Fibroblast of lung (primary cell): ENCODE measurements at regions not wholly inside any gene's neighbourhood (a gene's known extent, or its start where the extent isn't known, plus 50 kb on each side); places are given as distances from the start of the nearest gene placed in this dataset.

ENCODE experiments used
- DNase-seq, 2 donors: peaks; one replicate each; pipeline versions ENCODE4 v3.0.0 to v3.0.0-alpha.2; 2010; ENCODE audit warnings: low read depth in 2 of 2
- H2AFZ ChIP-seq: 2 replicates; pipeline ENCODE4 v1.5.1; 2012; ENCODE audit warnings: low read length, control low read depth, inconsistent platforms
- H3K27ac ChIP-seq: 2 replicates; pipeline ENCODE4 v1.5.1; 2011; ENCODE audit warnings: low read length, control low read depth; ENCODE audit not compliant: insufficient read depth
- H3K27me3 ChIP-seq: 2 replicates; pipeline ENCODE4 v1.5.1; 2011; ENCODE audit warnings: mild to moderate bottlenecking, low read length; ENCODE audit not compliant: control insufficient read depth, insufficient read depth
- H3K36me3 ChIP-seq: 2 replicates; pipeline ENCODE4 v1.5.1; 2011; ENCODE audit warnings: low read length; ENCODE audit not compliant: control insufficient read depth, insufficient read depth
- H3K4me1 ChIP-seq: 2 replicates; pipeline ENCODE4 v1.5.1; 2011; ENCODE audit warnings: low read length; ENCODE audit not compliant: control insufficient read depth, insufficient read depth; ENCODE audit errors: extremely low read depth
- H3K4me2 ChIP-seq: 2 replicates; pipeline ENCODE4 v1.5.1; 2011; ENCODE audit warnings: low read length, control low read depth; ENCODE audit not compliant: insufficient read depth; ENCODE audit errors: extremely low read depth
- H3K4me3 ChIP-seq, 4 experiments: fragments of 200-600 bp in 1 of 4; sonication (generic) in 1 of 4; replicated peaks in 1 of 4; 2 replicates each; pipeline ENCODE4 v1.5.1; 2011 to 2016; ENCODE audit warnings: low read length in 4 of 4, low read depth in 3 of 4, mild to moderate bottlenecking in 3 of 4, control low read depth in 2 of 4, inconsistent platforms in 1 of 4, mixed read lengths in 1 of 4; ENCODE audit not compliant: insufficient read depth in 1 of 4; ENCODE audit errors: control extremely low read depth in 1 of 4
- H3K79me2 ChIP-seq: 2 replicates; pipeline ENCODE4 v1.5.1; 2012; ENCODE audit warnings: mild to moderate bottlenecking, low read length, inconsistent platforms; ENCODE audit not compliant: control insufficient read depth, insufficient read depth
- H3K9ac ChIP-seq: 2 replicates; pipeline ENCODE4 v1.5.1; 2011; ENCODE audit warnings: mild to moderate bottlenecking, low read length, control low read depth; ENCODE audit not compliant: insufficient read depth
- H3K9me3 ChIP-seq: 2 replicates; pipeline ENCODE4 v1.5.1; 2012; ENCODE audit warnings: low read depth, low read length; ENCODE audit not compliant: control insufficient read depth, insufficient read depth
- H4K20me1 ChIP-seq: 2 replicates; pipeline ENCODE4 v1.5.1; 2011; ENCODE audit warnings: low read length; ENCODE audit not compliant: control insufficient read depth, insufficient read depth; ENCODE audit errors: extremely low read depth
- EZH2 ChIP-seq: IDR thresholded peaks from 2 replicates; pipeline ENCODE4 v1.5.1; 2012; ENCODE audit warnings: low read length, control low read depth, mild to moderate bottlenecking; ENCODE audit errors: missing control alignments
- TF ChIP-seq, protein P1 (sequence below), 2 donors: IDR thresholded peaks in 1 of 2; conservative IDR thresholded peaks in 1 of 2; 1 replicate in 1 of 2; 2 replicates in 1 of 2; pipeline ENCODE4 v1.5.1; 2011 to 2012; ENCODE audit warnings: low read length in 2 of 2, control low read depth in 1 of 2, inconsistent platforms in 1 of 2, low read depth in 1 of 2, mild to moderate bottlenecking in 1 of 2

DNA sequence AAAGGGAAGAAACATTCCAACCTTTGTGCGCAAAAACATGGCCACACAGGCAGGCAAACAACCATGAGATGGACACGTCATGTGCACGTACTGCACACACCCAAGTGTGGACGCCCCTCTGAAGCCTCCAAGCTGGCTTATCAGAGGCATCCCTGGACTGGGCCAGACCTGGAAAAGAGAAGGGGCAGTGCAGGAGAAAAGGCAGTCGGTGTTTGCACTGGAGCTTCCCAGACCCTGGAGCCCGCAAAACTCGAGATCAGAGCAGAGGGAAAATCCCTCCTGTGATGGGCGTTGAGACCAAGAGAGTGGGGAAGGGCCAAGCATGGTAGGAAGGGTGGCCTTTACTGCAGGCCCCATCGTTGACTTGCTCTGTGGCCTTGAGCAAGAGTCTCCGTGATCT lies 269.5 kb downstream of the CYRIA start:
- H3K79me2 ChIP-seq: no peaks in the 10 kb centered on the region
- no peak overlapping the region for H3K27ac ChIP-seq
- H3K4me1 ChIP-seq: no peaks in the 10 kb centered on the region
- H3K27me3 ChIP-seq: no peaks in the 10 kb centered on the region
- H4K20me1 ChIP-seq: no peaks in the 10 kb centered on the region
- no peak overlapping the region for H2AFZ ChIP-seq
- no peak for TF ChIP-seq EZH2
- TF ChIP-seq, protein P1, sequence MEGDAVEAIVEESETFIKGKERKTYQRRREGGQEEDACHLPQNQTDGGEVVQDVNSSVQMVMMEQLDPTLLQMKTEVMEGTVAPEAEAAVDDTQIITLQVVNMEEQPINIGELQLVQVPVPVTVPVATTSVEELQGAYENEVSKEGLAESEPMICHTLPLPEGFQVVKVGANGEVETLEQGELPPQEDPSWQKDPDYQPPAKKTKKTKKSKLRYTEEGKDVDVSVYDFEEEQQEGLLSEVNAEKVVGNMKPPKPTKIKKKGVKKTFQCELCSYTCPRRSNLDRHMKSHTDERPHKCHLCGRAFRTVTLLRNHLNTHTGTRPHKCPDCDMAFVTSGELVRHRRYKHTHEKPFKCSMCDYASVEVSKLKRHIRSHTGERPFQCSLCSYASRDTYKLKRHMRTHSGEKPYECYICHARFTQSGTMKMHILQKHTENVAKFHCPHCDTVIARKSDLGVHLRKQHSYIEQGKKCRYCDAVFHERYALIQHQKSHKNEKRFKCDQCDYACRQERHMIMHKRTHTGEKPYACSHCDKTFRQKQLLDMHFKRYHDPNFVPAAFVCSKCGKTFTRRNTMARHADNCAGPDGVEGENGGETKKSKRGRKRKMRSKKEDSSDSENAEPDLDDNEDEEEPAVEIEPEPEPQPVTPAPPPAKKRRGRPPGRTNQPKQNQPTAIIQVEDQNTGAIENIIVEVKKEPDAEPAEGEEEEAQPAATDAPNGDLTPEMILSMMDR (conservative IDR thresholded peaks at IDR 0.05 in 1 of 2, IDR thresholded peaks at IDR 0.05 in 1 of 2; ENCODE audit: low read depth in 1 of 2, low read length in 2 of 2): no peak
- no peak overlapping the region for H3K4me2 ChIP-seq
- no peaks in the 10 kb centered on the region for H3K9me3 ChIP-seq
- H3K9ac ChIP-seq: no peak overlapping the region
- DNase-seq: no peak
- H3K4me3 ChIP-seq: no peak overlapping the region
- no peaks in the 10 kb centered on the region for H3K36me3 ChIP-seq

DNA sequence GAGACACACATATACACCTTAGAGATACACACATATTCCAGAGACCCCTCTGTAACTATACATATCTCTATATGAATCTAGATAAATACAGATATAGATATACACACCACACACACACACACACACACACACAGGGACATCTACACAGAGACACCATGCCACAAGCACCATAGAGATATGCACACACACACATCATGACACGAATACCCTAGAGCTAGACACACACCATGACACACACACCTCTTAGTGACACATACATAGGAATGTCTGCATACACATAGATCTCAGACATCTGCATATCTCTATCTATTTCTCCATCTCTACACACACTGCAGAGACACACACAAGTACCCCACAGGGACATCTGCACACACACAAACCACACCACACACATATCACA lies 270.0 kb downstream of the CYRIA start:
- Histone ChIP-seq H3K9ac (no peak overlapping the region), H3K79me2 (no peaks in the 10 kb centered on the region), H2AFZ (no peak overlapping the region), H3K9me3 (no peaks in the 10 kb centered on the region), H3K27ac (no peak overlapping the region), H3K27me3 (no peaks in the 10 kb centered on the region), H3K4me2 (no peak overlapping the region), H3K4me1 (no peaks in the 10 kb centered on the region), H3K36me3 (no peaks in the 10 kb centered on the region), H3K4me3 (no peak overlapping the region), H4K20me1 (no peaks in the 10 kb centered on the region)
- TF ChIP-seq, protein P1 (conservative IDR thresholded peaks at IDR 0.05 in 1 of 2, IDR thresholded peaks at IDR 0.05 in 1 of 2; ENCODE audit: low read depth in 1 of 2, low read length in 2 of 2): no peak
- no peak for TF ChIP-seq EZH2
- no peak for DNase-seq

DNA sequence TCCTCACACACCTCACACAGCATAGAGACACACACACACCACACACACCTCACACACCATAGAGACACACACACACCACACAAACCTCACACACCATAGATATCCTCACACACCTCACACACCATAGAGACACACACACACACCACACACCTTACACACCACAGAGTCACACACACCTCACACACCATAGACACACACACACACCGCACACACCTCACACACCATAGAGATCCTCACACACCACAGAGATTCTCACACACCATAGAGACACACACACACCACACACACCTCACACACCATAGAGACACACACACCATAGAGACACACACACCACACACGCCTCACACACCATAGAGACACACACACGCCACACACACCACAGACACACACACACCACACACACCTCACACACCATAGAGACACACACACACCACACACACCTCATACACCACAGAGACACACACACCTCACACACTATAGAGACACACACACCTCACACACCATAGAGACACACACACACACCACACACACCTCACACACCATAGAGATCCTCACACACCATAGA lies 270.6 kb downstream of the CYRIA start:
- Histone ChIP-seq H4K20me1 (no peaks in the 10 kb centered on the region), H3K4me3 (no peak overlapping the region), H3K36me3 (no peaks in the 10 kb centered on the region), H3K79me2 (no peaks in the 10 kb centered on the region), H3K9me3 (no peaks in the 10 kb centered on the region), H3K27me3 (no peaks in the 10 kb centered on the region), H3K4me2 (no peak overlapping the region), H3K4me1 (no peaks in the 10 kb centered on the region), H2AFZ (no peak overlapping the region), H3K9ac (no peak overlapping the region), H3K27ac (no peak overlapping the region)
- DNase-seq: no peak
- TF ChIP-seq EZH2: no peak
- TF ChIP-seq, protein P1 (conservative IDR thresholded peaks at IDR 0.05 in 1 of 2, IDR thresholded peaks at IDR 0.05 in 1 of 2; ENCODE audit: low read depth in 1 of 2, low read length in 2 of 2): no peak
